Naive B cell (primary cell): ENCODE measurements at regions not wholly inside any gene's neighbourhood (a gene's known extent, or its start where the extent isn't known, plus 50 kb on each side); places are given as distances from the start of the nearest gene placed in this dataset.
"Not testable (repeated sequence)": the region's sequence is repeated elsewhere in the genome, so short reads cannot be mapped to it uniquely, and the experiment has no call there.

Source experiments
- ATAC-seq, 2 donors: fragments of 150-1000 bp; cut with Tn5 transposase; 2 replicates each; pipeline ENCODE4 v1.10.0; 2021; ENCODE audit warnings: low read depth in 2 of 2, mild to moderate bottlenecking in 2 of 2, moderate library complexity in 2 of 2
- DNase-seq: peaks from one replicate; pipeline ENCODE4 v3.0.0; 2022
- H3K27ac Mint-ChIP-seq, 6 donors: one replicate each; pipeline ENCODE4 v1.8.0; 2020 to 2022; ENCODE audit warnings: mild to moderate bottlenecking in 6 of 6, mixed read lengths in 6 of 6, moderate library complexity in 5 of 6, inconsistent platforms in 2 of 6
- H3K27me3 Mint-ChIP-seq, 3 donors: one replicate each; pipeline ENCODE4 v1.8.0; 2021 to 2022; ENCODE audit warnings: mixed read lengths in 3 of 3, mild to moderate bottlenecking in 1 of 3
- H3K36me3 Mint-ChIP-seq, 2 donors: one replicate each; pipeline ENCODE4 v1.8.0; 2020 to 2022; ENCODE audit warnings: mixed read lengths in 2 of 2, inconsistent platforms in 1 of 2, mild to moderate bottlenecking in 1 of 2
- H3K4me1 Mint-ChIP-seq, 3 donors: one replicate each; pipeline ENCODE4 v1.8.0; 2020 to 2022; ENCODE audit warnings: mixed read lengths in 3 of 3, inconsistent platforms in 1 of 3, mild to moderate bottlenecking in 1 of 3, moderate library complexity in 1 of 3
- H3K4me3 Mint-ChIP-seq, 8 donors: one replicate each; pipeline ENCODE4 v1.8.0; 2020 to 2022; ENCODE audit warnings: mild to moderate bottlenecking in 8 of 8, mixed read lengths in 8 of 8, moderate library complexity in 8 of 8, inconsistent platforms in 2 of 8
- H3K9me3 Mint-ChIP-seq, 7 donors: one replicate each; pipeline ENCODE4 v1.8.0; 2020 to 2022; ENCODE audit warnings: mixed read lengths in 7 of 7, mild to moderate bottlenecking in 5 of 7, inconsistent platforms in 2 of 7, moderate library complexity in 1 of 7

- Mint-ChIP-seq H3K4me3 (no peak overlapping the region), H3K9me3 (no peaks in the 10 kb centered on the region), H3K27ac (peak overlapping the region in 2 of 6 donors; percentile 13 to 46), H3K27me3 (no peaks in the 10 kb centered on the region), H3K4me1 (peaks cover 38 to 48% (median 40%) of the 10 kb centered on the region in 3 donors), H3K36me3 (no peaks in the 10 kb centered on the region)
- ATAC-seq: no peak
- DNase-seq: no peak
These were observed 71.7 kb upstream of the JUN start for GRCh38 chr1:58855274-58856165.

GRCh38 chr1:58856281-58856680 is 72.4 kb upstream of the JUN start:
- Mint-ChIP-seq H3K4me3 (peak overlapping the region in 1 of 8 donors; percentile 78), H3K4me1 (peaks cover 43 to 52% (median 44%) of the 10 kb centered on the region in 3 donors)
- H3K27ac Mint-ChIP-seq, H3K27me3 Mint-ChIP-seq, DNase-seq, H3K36me3 Mint-ChIP-seq, ATAC-seq, H3K9me3 Mint-ChIP-seq: not testable (repeated sequence)

- Mint-ChIP-seq H3K9me3 (no peaks in the 10 kb centered on the region), H3K36me3 (peaks cover 0 to 4% of the 10 kb centered on the region in 2 donors), H3K27me3 (no peaks in the 10 kb centered on the region), H3K4me1 (peaks cover 43 to 52% (median 44%) of the 10 kb centered on the region in 3 donors), H3K4me3 (peak overlapping the region in 2 of 8 donors; percentile 17 to 77), H3K27ac (peak overlapping the region in 5 of 6 donors; percentile 13 to 62 (median 59))
- no peak for ATAC-seq
- DNase-seq: no peak
These were observed 74.1 kb upstream of the JUN start for GRCh38 chr1:58857680-58858673.

GRCh38 chr1:58859769-58860485 is 76.1 kb upstream of the JUN start:
- Mint-ChIP-seq H3K4me1 (peaks cover 37 to 43% (median 39%) of the 10 kb centered on the region in 3 donors), H3K36me3 (peaks cover 0 to 4% of the 10 kb centered on the region in 2 donors), H3K9me3 (no peaks in the 10 kb centered on the region), H3K27ac (peak overlapping the region in 3 of 6 donors; percentile 3 to 88 (median 50)), H3K4me3 (no peak overlapping the region), H3K27me3 (no peaks in the 10 kb centered on the region)
- ATAC-seq: no peak
- DNase-seq: no peak

GRCh38 chr1:58861076-58861475 is 77.2 kb upstream of the JUN start:
- DNase-seq: no peak
- Mint-ChIP-seq H3K4me3 (no peak overlapping the region), H3K27me3 (no peaks in the 10 kb centered on the region), H3K27ac (peak overlapping the region in 1 of 6 donors; percentile 71), H3K4me1 (peaks cover 29 to 35% (median 30%) of the 10 kb centered on the region in 3 donors), H3K9me3 (no peaks in the 10 kb centered on the region), H3K36me3 (peaks cover 0 to 4% of the 10 kb centered on the region in 2 donors)
- ATAC-seq: no peak

GRCh38 chr1:58861506-58861905 is 77.7 kb upstream of the JUN start:
- Mint-ChIP-seq H3K9me3 (no peaks in the 10 kb centered on the region), H3K4me1 (peaks cover 29 to 30% (median 30%) of the 10 kb centered on the region in 3 donors), H3K4me3 (no peak overlapping the region), H3K27me3 (no peaks in the 10 kb centered on the region), H3K36me3 (peaks cover 0 to 4% of the 10 kb centered on the region in 2 donors), H3K27ac (peak overlapping the region in 1 of 6 donors; percentile 71)
- ATAC-seq (no peak), DNase-seq (no peak)

- peaks cover 0 to 4% of the 10 kb centered on the region in 2 donors for H3K36me3 Mint-ChIP-seq
- ATAC-seq: no peak
These were observed 79.0 kb upstream of the JUN start for GRCh38 chr1:58862728-58863385.

GRCh38 chr1:58864654-58865053 is 80.8 kb upstream of the JUN start:
- Mint-ChIP-seq H3K4me1 (peaks cover 9 to 17% (median 13%) of the 10 kb centered on the region in 3 donors), H3K9me3 (no peaks in the 10 kb centered on the region), H3K27ac (no peak overlapping the region), H3K4me3 (no peak overlapping the region), H3K36me3 (peaks cover 0 to 4% of the 10 kb centered on the region in 2 donors), H3K27me3 (no peaks in the 10 kb centered on the region)
- DNase-seq (no peak), ATAC-seq (no peak)

More at GRCh38 chr1:58862728-58863385, 79.0 kb upstream of the JUN start:
- Mint-ChIP-seq H3K4me1 (peaks cover 25 to 30% (median 25%) of the 10 kb centered on the region in 3 donors), H3K27me3 (no peaks in the 10 kb centered on the region), H3K27ac (no peak overlapping the region), H3K4me3 (no peak overlapping the region), H3K9me3 (no peaks in the 10 kb centered on the region)
- no peak for DNase-seq

- Mint-ChIP-seq H3K27ac (no peak overlapping the region), H3K4me1 (peaks cover 0 to 10% (median 3%) of the 10 kb centered on the region in 3 donors), H3K4me3 (no peak overlapping the region), H3K27me3 (no peaks in the 10 kb centered on the region), H3K36me3 (peaks cover 0 to 4% of the 10 kb centered on the region in 2 donors), H3K9me3 (no peaks in the 10 kb centered on the region)
- no peak for ATAC-seq
- no peak for DNase-seq
These were observed 82.7 kb upstream of the JUN start for GRCh38 chr1:58866578-58866977.

GRCh38 chr1:58869638-58870297 is 85.9 kb upstream of the JUN start:
- H3K4me1 Mint-ChIP-seq: peaks cover 0 to 6% (median 3%) of the 10 kb centered on the region in 3 donors
- ATAC-seq: no peak
- H3K9me3 Mint-ChIP-seq: no peaks in the 10 kb centered on the region
- no peak for DNase-seq
- no peak overlapping the region for H3K4me3 Mint-ChIP-seq
- H3K36me3 Mint-ChIP-seq: peaks cover 0 to 8% of the 10 kb centered on the region in 2 donors
- H3K27me3 Mint-ChIP-seq: no peaks in the 10 kb centered on the region
- peak overlapping the region in 1 of 6 donors; percentile 28 for H3K27ac Mint-ChIP-seq

- no peak overlapping the region for H3K4me3 Mint-ChIP-seq
- H3K27ac Mint-ChIP-seq: no peak overlapping the region
- peaks cover 0 to 8% of the 10 kb centered on the region in 2 donors for H3K36me3 Mint-ChIP-seq
- no peaks in the 10 kb centered on the region for H3K27me3 Mint-ChIP-seq
- no peak for ATAC-seq
- H3K9me3 Mint-ChIP-seq: no peaks in the 10 kb centered on the region
- H3K4me1 Mint-ChIP-seq: peaks cover 0 to 6% (median 3%) of the 10 kb centered on the region in 3 donors
- DNase-seq: no peak
These were observed 86.4 kb upstream of the JUN start for GRCh38 chr1:58870298-58870676.

GRCh38 chr1:58874342-58874741 is 90.5 kb upstream of the JUN start:
- H3K4me1 Mint-ChIP-seq: peaks cover 0 to 6% (median 3%) of the 10 kb centered on the region in 3 donors
- H3K4me3 Mint-ChIP-seq: no peak overlapping the region
- peaks cover 7 to 8% of the 10 kb centered on the region in 2 donors for H3K36me3 Mint-ChIP-seq
- no peak for ATAC-seq
- no peaks in the 10 kb centered on the region for H3K27me3 Mint-ChIP-seq
- H3K27ac Mint-ChIP-seq: no peak overlapping the region
- no peaks in the 10 kb centered on the region for H3K9me3 Mint-ChIP-seq
- DNase-seq: no peak
